ENCODE measurements at regions not wholly inside any gene's neighbourhood (a gene's known extent, or its start where the extent isn't known, plus 50 kb on each side); places are given as distances from the start of the nearest gene placed in this dataset.

- WGBS, 2 donors (ENCODE audit: extremely low coverage in 2 of 2, insufficient read length in 2 of 2, insufficient replicate concordance in 1 of 2) = no CpG with 5 or more reads among the region's 2 CpGs
- Histone ChIP-seq H3K27ac (replicated peaks; ENCODE audit: low read length) (no peak overlapping the region), H4K8ac (ENCODE audit: low read depth, low read length) (no peak overlapping the region), H2BK15ac (ENCODE audit: low read length) (no peak overlapping the region), H3K9me3 (replicated peaks in 1 of 2; ENCODE audit: control insufficient read depth in 2 of 2, insufficient read depth in 1 of 2, low read depth in 1 of 2, low read length in 2 of 2) (no peaks in the 10 kb centered on the region), H3K27me3 (ENCODE audit: control insufficient read depth in 3 of 3, insufficient read depth in 3 of 3, low read depth in 1 of 3, low read length in 3 of 3) (no peaks in the 10 kb centered on the region), H3K23ac (ENCODE audit: low read depth, low read length, poor library complexity) (no peak overlapping the region), H3K4ac (ENCODE audit: low read length) (no peak overlapping the region), H2AFZ (ENCODE audit: low read length) (no peak overlapping the region), H2BK120ac (ENCODE audit: low read depth, low read length) (no peak overlapping the region), H3K36me3 (replicated peaks in 1 of 2; ENCODE audit: control insufficient read depth in 2 of 2, insufficient read depth in 2 of 2, low read length in 2 of 2) (no peaks in the 10 kb centered on the region), H2AK5ac (ENCODE audit: low read depth, low read length) (no peak overlapping the region), H3K14ac (ENCODE audit: low read length) (no peak overlapping the region), H2BK5ac (ENCODE audit: low read length) (no peak overlapping the region), H2BK12ac (ENCODE audit: low read length) (no peak overlapping the region), H4K91ac (ENCODE audit: low read depth, low read length, poor library complexity) (no peak overlapping the region), H3K4me1 (ENCODE audit: control insufficient read depth in 2 of 2, insufficient read depth in 1 of 2, low read depth in 1 of 2, low read length in 2 of 2) (peaks cover 0 to 2% of the 10 kb centered on the region in 2 donors), H3K18ac (ENCODE audit: low read length) (no peak overlapping the region), H3K9ac (ENCODE audit: low read depth, low read length, poor library complexity) (no peak overlapping the region), H3K4me3 (ENCODE audit: low read length in 2 of 2) (no peak overlapping the region), H3K79me1 (ENCODE audit: low read depth, low read length) (no peaks in the 10 kb centered on the region), H3K4me2 (ENCODE audit: insufficient read depth, low read length, poor library complexity, severe bottlenecking) (no peak overlapping the region)
- no peak for DNase-seq (ENCODE audit: low spot score)
Observed at GRCh38 chr9:81079055-81079454, 610.3 kb downstream of the TLE1 start.

GRCh38 chr9:81078555-81078954, 610.8 kb downstream of the TLE1 start:
- Histone ChIP-seq H4K91ac (ENCODE audit: low read depth, low read length, poor library complexity) (no peak overlapping the region), H3K9me3 (replicated peaks in 1 of 2; ENCODE audit: control insufficient read depth in 2 of 2, insufficient read depth in 1 of 2, low read depth in 1 of 2, low read length in 2 of 2) (no peaks in the 10 kb centered on the region), H2BK5ac (ENCODE audit: low read length) (no peak overlapping the region), H3K18ac (ENCODE audit: low read length) (no peak overlapping the region), H3K4me2 (ENCODE audit: insufficient read depth, low read length, poor library complexity, severe bottlenecking) (no peak overlapping the region), H2AK5ac (ENCODE audit: low read depth, low read length) (no peak overlapping the region), H2BK12ac (ENCODE audit: low read length) (no peak overlapping the region), H3K14ac (ENCODE audit: low read length) (no peak overlapping the region), H3K79me1 (ENCODE audit: low read depth, low read length) (no peaks in the 10 kb centered on the region), H3K27ac (replicated peaks; ENCODE audit: low read length) (no peak overlapping the region), H3K4me1 (ENCODE audit: control insufficient read depth in 2 of 2, insufficient read depth in 1 of 2, low read depth in 1 of 2, low read length in 2 of 2) (peaks cover 0 to 2% of the 10 kb centered on the region in 2 donors), H4K8ac (ENCODE audit: low read depth, low read length) (no peak overlapping the region), H2BK15ac (ENCODE audit: low read length) (no peak overlapping the region), H3K9ac (ENCODE audit: low read depth, low read length, poor library complexity) (no peak overlapping the region), H3K27me3 (ENCODE audit: control insufficient read depth in 3 of 3, insufficient read depth in 3 of 3, low read depth in 1 of 3, low read length in 3 of 3) (no peaks in the 10 kb centered on the region), H2AFZ (ENCODE audit: low read length) (no peak overlapping the region), H3K4me3 (ENCODE audit: low read length in 2 of 2) (no peak overlapping the region), H2BK120ac (ENCODE audit: low read depth, low read length) (no peak overlapping the region), H3K36me3 (replicated peaks in 1 of 2; ENCODE audit: control insufficient read depth in 2 of 2, insufficient read depth in 2 of 2, low read length in 2 of 2) (no peaks in the 10 kb centered on the region), H3K23ac (ENCODE audit: low read depth, low read length, poor library complexity) (no peak overlapping the region), H3K4ac (ENCODE audit: low read length) (no peak overlapping the region)
- WGBS, 2 donors (ENCODE audit: extremely low coverage in 2 of 2, insufficient read length in 2 of 2, insufficient replicate concordance in 1 of 2) = no CpG with 5 or more reads among the region's 3 CpGs
- DNase-seq (ENCODE audit: low spot score) = no peak

GRCh38 chr9:81077572-81077971, 611.8 kb downstream of the TLE1 start:
- H2BK15ac ChIP-seq (ENCODE audit: low read length) = no peak overlapping the region
- H3K9ac ChIP-seq (ENCODE audit: low read depth, low read length, poor library complexity) = no peak overlapping the region
- H3K14ac ChIP-seq (ENCODE audit: low read length) = no peak overlapping the region
- H2BK5ac ChIP-seq (ENCODE audit: low read length) = no peak overlapping the region
- H4K91ac ChIP-seq (ENCODE audit: low read depth, low read length, poor library complexity) = no peak overlapping the region
- no peak overlapping the region for H2AFZ ChIP-seq (ENCODE audit: low read length)
- H3K9me3 ChIP-seq (replicated peaks in 1 of 2; ENCODE audit: control insufficient read depth in 2 of 2, insufficient read depth in 1 of 2, low read depth in 1 of 2, low read length in 2 of 2) = no peaks in the 10 kb centered on the region
- H2AK5ac ChIP-seq (ENCODE audit: low read depth, low read length) = no peak overlapping the region
- DNase-seq (ENCODE audit: low spot score) = no peak
- H3K4me1 ChIP-seq (ENCODE audit: control insufficient read depth in 2 of 2, insufficient read depth in 1 of 2, low read depth in 1 of 2, low read length in 2 of 2) = no peaks in the 10 kb centered on the region
- no peak overlapping the region for H4K8ac ChIP-seq (ENCODE audit: low read depth, low read length)
- no peaks in the 10 kb centered on the region for H3K79me1 ChIP-seq (ENCODE audit: low read depth, low read length)
- no peak overlapping the region for H3K4me2 ChIP-seq (ENCODE audit: insufficient read depth, low read length, poor library complexity, severe bottlenecking)
- no peak overlapping the region for H3K4me3 ChIP-seq (ENCODE audit: low read length in 2 of 2)
- H3K4ac ChIP-seq (ENCODE audit: low read length) = no peak overlapping the region
- H3K18ac ChIP-seq (ENCODE audit: low read length) = no peak overlapping the region
- no peaks in the 10 kb centered on the region for H3K27me3 ChIP-seq (ENCODE audit: control insufficient read depth in 3 of 3, insufficient read depth in 3 of 3, low read depth in 1 of 3, low read length in 3 of 3)
- no peak overlapping the region for H2BK12ac ChIP-seq (ENCODE audit: low read length)
- H3K23ac ChIP-seq (ENCODE audit: low read depth, low read length, poor library complexity) = no peak overlapping the region
- H3K27ac ChIP-seq (replicated peaks; ENCODE audit: low read length) = no peak overlapping the region
- no peak overlapping the region for H2BK120ac ChIP-seq (ENCODE audit: low read depth, low read length)
- no peaks in the 10 kb centered on the region for H3K36me3 ChIP-seq (replicated peaks in 1 of 2; ENCODE audit: control insufficient read depth in 2 of 2, insufficient read depth in 2 of 2, low read length in 2 of 2)

- H3K23ac ChIP-seq (ENCODE audit: low read depth, low read length, poor library complexity) = no peak overlapping the region
- no peak overlapping the region for H3K27ac ChIP-seq (replicated peaks; ENCODE audit: low read length)
- H2AK5ac ChIP-seq (ENCODE audit: low read depth, low read length) = no peak overlapping the region
- DNase-seq (ENCODE audit: low spot score) = no peak
- H3K9ac ChIP-seq (ENCODE audit: low read depth, low read length, poor library complexity) = no peak overlapping the region
- no peak overlapping the region for H3K4ac ChIP-seq (ENCODE audit: low read length)
- H2AFZ ChIP-seq (ENCODE audit: low read length) = no peak overlapping the region
- H4K8ac ChIP-seq (ENCODE audit: low read depth, low read length) = no peak overlapping the region
- no peak overlapping the region for H2BK120ac ChIP-seq (ENCODE audit: low read depth, low read length)
- no peaks in the 10 kb centered on the region for H3K36me3 ChIP-seq (replicated peaks in 1 of 2; ENCODE audit: control insufficient read depth in 2 of 2, insufficient read depth in 2 of 2, low read length in 2 of 2)
- H3K18ac ChIP-seq (ENCODE audit: low read length) = no peak overlapping the region
- no peak overlapping the region for H2BK12ac ChIP-seq (ENCODE audit: low read length)
- H3K9me3 ChIP-seq (replicated peaks in 1 of 2; ENCODE audit: control insufficient read depth in 2 of 2, insufficient read depth in 1 of 2, low read depth in 1 of 2, low read length in 2 of 2) = no peaks in the 10 kb centered on the region
- H2BK15ac ChIP-seq (ENCODE audit: low read length) = no peak overlapping the region
- WGBS, 2 donors (ENCODE audit: extremely low coverage in 2 of 2, insufficient read length in 2 of 2, insufficient replicate concordance in 1 of 2) = no CpG with 5 or more reads among the region's 2 CpGs
- H3K79me1 ChIP-seq (ENCODE audit: low read depth, low read length) = no peaks in the 10 kb centered on the region
- no peaks in the 10 kb centered on the region for H3K4me1 ChIP-seq (ENCODE audit: control insufficient read depth in 2 of 2, insufficient read depth in 1 of 2, low read depth in 1 of 2, low read length in 2 of 2)
- H3K4me2 ChIP-seq (ENCODE audit: insufficient read depth, low read length, poor library complexity, severe bottlenecking) = no peak overlapping the region
- no peak overlapping the region for H4K91ac ChIP-seq (ENCODE audit: low read depth, low read length, poor library complexity)
- H3K27me3 ChIP-seq (ENCODE audit: control insufficient read depth in 3 of 3, insufficient read depth in 3 of 3, low read depth in 1 of 3, low read length in 3 of 3) = no peaks in the 10 kb centered on the region
- H2BK5ac ChIP-seq (ENCODE audit: low read length) = no peak overlapping the region
- H3K14ac ChIP-seq (ENCODE audit: low read length) = no peak overlapping the region
- no peak overlapping the region for H3K4me3 ChIP-seq (ENCODE audit: low read length in 2 of 2)
Observed at GRCh38 chr9:81076131-81076530, 613.2 kb downstream of the TLE1 start.
